ENCODE measurements at regions not wholly inside any gene's neighbourhood (a gene's known extent, or its start where the extent isn't known, plus 50 kb on each side); places are given as distances from the start of the nearest gene placed in this dataset.
"Not testable (repeated sequence)": the region's sequence is repeated elsewhere in the genome, so short reads cannot be mapped to it uniquely, and the experiment has no call there.

- DNase-seq, result no peak
Measured at GRCh38 chr2:185274718-185275484, 463.7 kb upstream of the FSIP2 start.

DNA sequence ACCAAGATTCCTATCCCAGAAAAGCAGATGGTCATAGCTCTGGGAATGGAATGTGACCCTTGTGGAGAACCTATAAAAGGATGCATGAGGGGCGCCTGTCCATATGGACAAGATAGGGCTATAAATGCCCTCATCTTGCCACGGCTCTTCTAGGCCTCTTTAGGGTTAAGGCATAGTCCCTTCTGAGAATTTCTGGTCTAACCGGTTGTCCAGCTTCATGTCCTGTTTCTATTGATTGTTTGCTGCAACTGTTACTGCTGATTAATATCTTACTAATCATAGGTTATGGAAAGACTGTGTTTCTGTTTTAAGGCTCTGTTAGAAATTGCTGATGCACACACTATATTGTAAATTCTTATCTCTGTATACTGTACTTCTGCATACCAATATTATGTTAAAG, 462.6 kb upstream of the FSIP2 start:
- DNase-seq, result not testable (repeated sequence)

DNA sequence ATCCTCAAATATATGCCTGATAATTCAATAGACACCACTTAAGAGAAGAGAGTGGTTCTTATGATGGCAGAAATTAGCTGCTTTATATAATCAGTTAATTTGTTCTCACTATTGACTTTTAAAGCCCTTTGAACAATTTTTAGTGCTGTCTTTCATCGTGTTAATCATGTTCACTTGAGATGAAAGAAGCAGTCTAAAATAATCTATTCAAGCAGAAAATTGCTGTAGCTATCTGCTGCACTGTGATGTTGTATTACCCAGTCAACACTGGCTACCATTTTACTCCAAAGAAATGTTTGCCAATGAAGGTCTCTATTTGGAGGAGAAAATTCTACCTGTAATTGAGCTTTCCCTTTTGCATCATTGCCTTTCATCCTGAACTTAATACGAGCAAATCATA, 459.8 kb upstream of the FSIP2 start:
- no peak for DNase-seq

DNA sequence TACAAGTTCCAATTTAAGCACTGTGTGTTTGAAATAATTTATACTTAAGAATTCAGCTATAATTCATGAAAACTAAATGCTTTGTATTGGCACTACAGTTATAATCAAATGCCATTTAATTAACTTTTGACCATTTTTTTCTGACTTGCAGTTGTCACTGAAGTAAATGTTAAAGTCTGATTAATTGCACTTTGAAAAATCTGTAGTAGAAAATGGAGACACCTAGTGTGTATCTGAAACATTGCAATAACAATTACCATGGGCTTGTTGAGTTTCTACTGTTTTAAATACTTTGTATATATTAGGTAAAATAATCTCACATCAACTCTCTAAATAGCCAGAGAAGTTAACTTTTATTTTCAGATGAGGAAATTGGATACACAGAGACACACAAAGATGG, 458.6 kb upstream of the FSIP2 start:
- no peak for DNase-seq

DNA sequence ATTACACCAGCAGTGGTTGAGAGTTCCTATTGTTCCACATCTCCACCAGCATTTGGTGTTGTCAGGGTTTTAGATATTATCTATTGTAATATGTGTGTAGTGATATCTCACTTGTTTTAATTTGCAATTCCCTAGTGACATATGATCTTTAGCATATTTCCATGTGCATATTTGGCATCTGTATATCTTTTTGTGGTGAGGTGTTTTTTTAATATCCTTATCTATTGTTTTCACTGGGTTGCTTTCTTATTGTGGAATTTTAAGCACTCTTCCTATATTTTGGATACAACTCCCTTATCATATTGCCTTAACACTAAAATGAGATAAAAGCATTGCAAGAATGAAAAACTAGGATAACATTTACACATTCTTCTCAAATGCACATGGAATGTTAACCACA, 453.9 kb upstream of the FSIP2 start:
- DNase-seq, result no peak

GRCh38 chr2:185290012-185290411, 448.6 kb upstream of the FSIP2 start:
- not testable (repeated sequence) for DNase-seq

- no peak for DNase-seq
Measured at GRCh38 chr2:185291035-185291647, 447.5 kb upstream of the FSIP2 start.

- no peak for DNase-seq
Measured at GRCh38 chr2:185299867-185300266, 438.7 kb upstream of the FSIP2 start.

GRCh38 chr2:185306119-185306518, 432.5 kb upstream of the FSIP2 start:
- DNase-seq, result no peak

- no peak for DNase-seq
Measured at GRCh38 chr2:185316383-185316782, 422.2 kb upstream of the FSIP2 start.

DNA sequence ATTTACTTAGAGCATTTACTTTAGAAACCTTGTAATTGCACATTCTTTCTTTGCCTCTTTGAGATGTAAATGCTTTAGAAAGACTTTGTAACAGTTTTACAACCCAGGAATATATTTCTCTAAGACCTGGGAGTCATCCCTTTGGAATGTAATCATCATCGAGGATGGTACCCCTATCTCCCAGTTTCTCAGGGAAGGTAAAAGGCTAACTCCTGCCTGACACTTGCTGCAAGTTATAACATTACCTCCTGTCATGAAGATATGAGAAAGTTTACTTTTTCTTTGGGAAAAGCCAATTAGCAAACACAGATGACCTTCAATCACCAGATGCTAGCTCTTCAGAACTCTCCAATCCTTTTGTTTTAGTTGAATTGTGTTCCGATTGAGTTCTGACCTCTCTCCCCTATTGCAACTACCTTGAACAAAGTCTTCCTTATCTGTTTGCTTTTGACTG, 420.3 kb upstream of the FSIP2 start:
- DNase-seq, result no peak

DNA sequence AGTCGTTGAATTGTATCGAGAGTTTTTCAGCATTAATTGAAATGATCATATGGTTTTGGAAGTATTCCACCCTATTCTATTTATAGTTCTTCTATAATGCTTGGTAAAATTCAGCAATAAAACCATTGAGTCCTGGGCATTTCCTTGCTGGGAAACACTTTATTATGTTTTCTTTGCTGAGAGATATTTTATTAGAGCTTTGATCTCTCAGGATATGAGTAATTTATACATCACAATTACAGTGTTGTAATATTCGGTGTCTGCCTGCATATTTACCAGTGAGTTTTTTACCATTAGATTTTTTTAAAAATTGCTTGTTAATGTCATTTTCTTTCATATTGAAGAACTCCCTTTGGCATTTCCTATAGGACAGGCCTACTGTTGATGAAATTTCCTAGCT, 402.7 kb upstream of the FSIP2 start:
- DNase-seq, result no peak

DNA sequence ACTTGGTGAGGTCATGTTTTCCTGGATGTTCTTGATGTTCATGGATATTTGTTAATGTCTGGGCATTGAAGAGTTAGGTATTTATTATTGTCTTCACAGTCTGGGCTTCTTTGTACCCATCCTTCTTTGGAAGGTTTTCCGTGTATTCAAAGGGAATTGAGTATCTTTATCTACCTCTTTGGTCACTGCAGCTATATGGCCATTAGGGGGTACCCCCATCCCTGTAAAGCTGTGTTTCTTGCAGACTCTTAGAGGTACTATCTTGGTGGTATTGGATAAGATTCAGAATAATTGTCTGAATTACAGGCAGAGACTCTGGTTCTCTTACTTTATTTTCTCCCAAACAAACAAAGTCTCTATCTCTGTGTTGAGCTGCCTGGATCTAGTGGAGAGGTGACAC, 401.6 kb upstream of the FSIP2 start:
- no peak for DNase-seq

DNA sequence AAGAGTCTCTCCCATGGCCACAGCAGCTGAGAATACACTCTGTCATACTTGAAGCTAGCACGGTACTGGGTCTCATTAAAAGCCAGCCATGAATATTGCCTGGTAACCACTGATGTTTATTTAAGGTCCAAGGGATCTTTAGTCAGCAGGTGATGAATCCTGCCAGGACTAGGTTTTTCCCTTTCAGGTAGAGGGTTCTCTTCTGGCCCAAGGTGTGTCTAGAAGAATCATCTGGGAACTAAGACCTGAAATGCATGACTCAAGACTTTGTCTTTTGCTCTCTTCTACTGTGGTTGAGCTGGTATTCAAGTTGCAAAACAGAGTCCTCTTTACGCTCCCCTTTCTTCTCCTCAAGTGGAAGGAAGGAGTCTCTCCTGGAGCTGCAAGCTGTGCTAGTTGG, 400.5 kb upstream of the FSIP2 start:
- no peak for DNase-seq

GRCh38 chr2:185347445-185347844, 391.2 kb upstream of the FSIP2 start:
- DNase-seq, result no peak

DNA sequence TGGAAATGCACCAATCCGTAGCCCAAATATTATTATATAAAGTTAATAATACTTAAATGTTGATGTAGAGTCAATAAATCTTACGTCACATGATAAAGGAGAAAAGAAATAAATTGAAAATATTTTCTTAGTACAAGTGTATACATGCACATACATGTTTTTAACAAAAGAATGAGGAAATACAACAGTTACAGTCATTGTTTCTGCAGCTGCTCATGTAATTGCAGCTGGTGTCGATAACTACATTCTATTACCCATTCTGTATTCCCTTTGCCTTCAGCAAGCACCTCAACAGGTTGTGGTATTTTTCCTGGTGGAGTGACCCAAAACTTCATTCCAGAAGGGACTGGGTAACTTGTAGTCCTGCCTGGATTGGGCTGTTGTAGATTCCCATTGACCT, 377.8 kb upstream of the FSIP2 start:
- DNase-seq, result no peak

GRCh38 chr2:185372188-185372587, 366.4 kb upstream of the FSIP2 start:
- no peak for DNase-seq

GRCh38 chr2:185373229-185373628, 365.4 kb upstream of the FSIP2 start:
- DNase-seq, result no peak

DNA sequence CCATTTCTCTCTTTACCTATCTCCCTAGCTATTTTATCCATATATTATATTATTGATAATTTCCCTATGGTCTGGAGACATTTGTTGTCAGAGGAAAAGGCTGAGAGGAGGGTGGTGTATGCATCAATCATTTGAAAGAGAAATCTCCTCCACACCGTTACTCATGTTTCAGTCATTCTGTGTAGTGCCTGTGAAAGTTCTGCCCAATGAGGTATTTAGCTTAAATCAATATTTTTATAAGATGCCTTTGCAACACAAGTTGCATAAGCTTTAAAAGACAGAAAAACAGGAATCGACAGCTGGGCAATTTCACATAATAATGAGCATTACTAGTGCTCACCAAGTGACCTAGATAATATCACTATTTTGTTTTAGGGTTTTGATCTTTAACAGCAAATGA, 363.7 kb upstream of the FSIP2 start:
- no peak for DNase-seq

DNA sequence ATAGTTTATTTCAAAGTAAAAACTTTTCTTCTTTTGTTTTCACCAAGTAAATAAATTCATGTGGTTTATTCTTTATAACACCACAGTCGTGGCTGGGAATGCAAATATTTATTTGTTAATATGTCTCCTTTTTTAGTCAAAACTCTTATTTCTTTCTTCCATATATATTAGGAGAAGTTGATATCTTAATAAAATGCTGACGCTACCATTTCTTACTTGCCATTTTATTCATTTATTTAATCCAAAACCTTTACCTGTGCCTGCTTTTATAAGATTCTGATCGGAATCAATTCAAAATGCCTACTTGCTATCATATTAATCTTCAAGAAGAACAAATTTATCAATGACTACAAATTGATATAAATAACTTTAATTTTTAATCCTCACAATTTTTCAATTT, 362.9 kb upstream of the FSIP2 start:
- DNase-seq, result no peak

GRCh38 chr2:185381631-185382030, 357.0 kb upstream of the FSIP2 start:
- DNase-seq, result no peak

DNA sequence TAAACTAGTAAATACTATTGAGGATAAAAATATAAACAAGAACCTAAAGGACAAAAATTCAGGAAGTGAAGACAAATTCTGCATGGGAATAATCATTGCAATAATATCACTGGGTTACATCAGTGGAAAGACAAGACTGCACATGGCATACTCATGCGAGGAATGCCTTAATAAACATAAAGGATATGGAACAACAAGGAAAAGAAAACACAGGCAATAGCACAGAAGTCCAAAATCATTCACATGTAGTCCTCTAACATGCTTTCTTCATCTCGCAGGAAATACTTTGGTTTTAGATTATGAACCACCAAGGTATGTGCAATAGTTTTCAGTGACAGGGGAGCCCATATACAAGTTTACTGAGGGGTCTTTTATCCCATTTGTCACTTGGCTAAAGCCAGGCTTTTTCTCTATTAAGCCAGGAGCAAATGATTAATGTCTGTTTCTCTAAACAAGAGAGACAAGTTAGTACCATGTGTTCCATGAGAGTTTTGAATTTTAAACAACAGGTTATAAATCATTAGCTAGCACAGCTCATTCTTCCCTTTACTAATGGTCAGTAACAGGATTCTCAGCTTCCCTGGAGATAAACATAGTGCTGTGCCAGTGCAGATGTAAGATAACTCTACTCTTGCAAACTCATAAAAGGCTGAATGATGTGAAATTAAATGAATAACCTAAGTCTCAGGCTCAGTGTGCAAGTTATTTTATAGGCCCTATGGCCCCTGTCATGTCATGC, 353.6 kb upstream of the FSIP2 start:
- no peak for DNase-seq

- no peak for DNase-seq
Measured at GRCh38 chr2:185388226-185388625, 350.4 kb upstream of the FSIP2 start.

- no peak for DNase-seq
Measured at GRCh38 chr2:185391543-185391942, 347.1 kb upstream of the FSIP2 start.
